ENCODE measurements at regions not wholly inside any gene's neighbourhood (a gene's known extent, or its start where the extent isn't known, plus 50 kb on each side); places are given as distances from the start of the nearest gene placed in this dataset.

DNA sequence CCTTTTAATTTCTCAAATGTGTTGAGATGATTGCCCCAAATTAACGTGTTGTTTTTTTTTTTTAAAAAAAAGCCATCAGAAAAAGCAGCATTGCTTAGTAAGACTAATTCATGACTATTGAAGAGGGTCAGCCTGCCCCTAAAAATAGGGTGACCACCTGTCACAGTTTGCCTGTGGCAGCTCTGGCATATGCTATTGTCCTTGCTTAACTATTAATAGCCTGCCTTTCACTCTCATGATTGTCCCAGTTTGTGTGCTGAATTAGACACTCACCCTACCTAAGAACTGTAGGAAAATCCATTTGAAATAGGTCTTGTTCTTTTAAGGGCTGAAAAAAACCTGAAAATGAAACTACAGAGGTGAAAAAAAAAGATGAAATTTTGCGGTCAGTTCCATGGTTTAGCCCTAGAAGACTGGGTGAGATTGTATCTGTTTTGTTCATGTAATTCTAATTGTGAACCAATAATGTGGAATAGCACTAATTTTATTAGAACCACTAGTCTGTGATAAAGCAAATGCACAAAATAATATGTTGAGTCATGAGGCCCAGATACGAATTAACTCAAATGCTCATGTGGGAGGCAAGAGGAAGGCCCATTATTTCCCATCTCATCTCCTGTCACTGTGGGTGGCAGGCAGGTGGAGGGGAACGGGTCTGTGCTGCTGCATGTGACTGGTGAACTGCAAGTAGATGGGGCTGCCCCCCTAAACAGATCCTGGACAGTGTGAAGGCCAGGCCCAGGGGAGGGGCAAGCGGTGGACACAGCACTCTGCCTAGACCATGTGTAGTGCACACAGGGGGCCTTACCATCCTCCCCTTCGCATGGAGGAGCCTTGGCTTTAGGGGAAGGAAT lies 265.4 kb upstream of the NFE2L3 start:
- H3K27me3 ChIP-seq, result peaks cover 0 to 82% of the 10 kb centered on the region in 2 donors
- 75 to 76% methylated on average over 6 of the region's 6 CpGs for WGBS, 2 donors

DNA sequence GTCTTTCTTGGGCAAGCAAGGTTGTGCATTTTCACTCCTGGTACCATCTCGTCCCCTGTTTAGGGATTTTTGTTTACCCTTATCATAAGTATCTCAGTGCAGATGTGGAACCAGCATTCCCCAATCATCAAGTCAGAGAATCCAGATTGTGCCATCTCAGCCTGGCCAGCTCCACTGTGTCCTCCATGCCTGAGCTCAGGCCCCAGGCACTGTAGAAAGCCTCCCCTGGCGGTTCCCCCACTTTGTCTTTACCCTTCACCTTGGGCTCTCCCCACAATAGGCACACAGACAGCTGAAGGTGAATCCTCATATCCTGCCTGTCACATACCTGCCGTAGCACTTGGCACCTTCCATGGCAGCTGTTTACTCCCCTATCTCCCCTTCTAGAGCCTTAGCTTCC lies 264.7 kb upstream of the NFE2L3 start:
- TF ChIP-seq, protein P1, sequence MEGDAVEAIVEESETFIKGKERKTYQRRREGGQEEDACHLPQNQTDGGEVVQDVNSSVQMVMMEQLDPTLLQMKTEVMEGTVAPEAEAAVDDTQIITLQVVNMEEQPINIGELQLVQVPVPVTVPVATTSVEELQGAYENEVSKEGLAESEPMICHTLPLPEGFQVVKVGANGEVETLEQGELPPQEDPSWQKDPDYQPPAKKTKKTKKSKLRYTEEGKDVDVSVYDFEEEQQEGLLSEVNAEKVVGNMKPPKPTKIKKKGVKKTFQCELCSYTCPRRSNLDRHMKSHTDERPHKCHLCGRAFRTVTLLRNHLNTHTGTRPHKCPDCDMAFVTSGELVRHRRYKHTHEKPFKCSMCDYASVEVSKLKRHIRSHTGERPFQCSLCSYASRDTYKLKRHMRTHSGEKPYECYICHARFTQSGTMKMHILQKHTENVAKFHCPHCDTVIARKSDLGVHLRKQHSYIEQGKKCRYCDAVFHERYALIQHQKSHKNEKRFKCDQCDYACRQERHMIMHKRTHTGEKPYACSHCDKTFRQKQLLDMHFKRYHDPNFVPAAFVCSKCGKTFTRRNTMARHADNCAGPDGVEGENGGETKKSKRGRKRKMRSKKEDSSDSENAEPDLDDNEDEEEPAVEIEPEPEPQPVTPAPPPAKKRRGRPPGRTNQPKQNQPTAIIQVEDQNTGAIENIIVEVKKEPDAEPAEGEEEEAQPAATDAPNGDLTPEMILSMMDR (IDR thresholded peaks at IDR 0.05), result no peak
- TF ChIP-seq EP300 (IDR thresholded peaks at IDR 0.05) (no peak), POLR2A (IDR thresholded peaks at IDR 0.05) (no peak)
- no peak overlapping the region for H3K4me3 ChIP-seq
- no peaks in the 10 kb centered on the region for H3K9me3 ChIP-seq
- 79 to 88% methylated on average over 3 of the region's 3 CpGs for WGBS, 2 donors
- no peaks in the 10 kb centered on the region for H3K36me3 ChIP-seq
- H3K4me1 ChIP-seq, result no peaks in the 10 kb centered on the region
- no peak overlapping the region for H3K27ac ChIP-seq
- H3K27me3 ChIP-seq, result peaks cover 0 to 80% of the 10 kb centered on the region in 2 donors
- DNase-seq (ENCODE audit: low spot score in 2 of 2), result no peak

More for the DNA sequence above, 265.4 kb upstream of the NFE2L3 start:
- no peak for DNase-seq (ENCODE audit: low spot score in 2 of 2)
- H3K9me3 ChIP-seq, result no peaks in the 10 kb centered on the region
- no peaks in the 10 kb centered on the region for H3K4me1 ChIP-seq
- H3K36me3 ChIP-seq, result no peaks in the 10 kb centered on the region
- TF ChIP-seq EP300 (IDR thresholded peaks at IDR 0.05) (no peak), POLR2A (IDR thresholded peaks at IDR 0.05) (no peak)
- TF ChIP-seq, protein P1 (IDR thresholded peaks at IDR 0.05), result no peak
- no peak overlapping the region for H3K27ac ChIP-seq
- no peak overlapping the region for H3K4me3 ChIP-seq

DNA sequence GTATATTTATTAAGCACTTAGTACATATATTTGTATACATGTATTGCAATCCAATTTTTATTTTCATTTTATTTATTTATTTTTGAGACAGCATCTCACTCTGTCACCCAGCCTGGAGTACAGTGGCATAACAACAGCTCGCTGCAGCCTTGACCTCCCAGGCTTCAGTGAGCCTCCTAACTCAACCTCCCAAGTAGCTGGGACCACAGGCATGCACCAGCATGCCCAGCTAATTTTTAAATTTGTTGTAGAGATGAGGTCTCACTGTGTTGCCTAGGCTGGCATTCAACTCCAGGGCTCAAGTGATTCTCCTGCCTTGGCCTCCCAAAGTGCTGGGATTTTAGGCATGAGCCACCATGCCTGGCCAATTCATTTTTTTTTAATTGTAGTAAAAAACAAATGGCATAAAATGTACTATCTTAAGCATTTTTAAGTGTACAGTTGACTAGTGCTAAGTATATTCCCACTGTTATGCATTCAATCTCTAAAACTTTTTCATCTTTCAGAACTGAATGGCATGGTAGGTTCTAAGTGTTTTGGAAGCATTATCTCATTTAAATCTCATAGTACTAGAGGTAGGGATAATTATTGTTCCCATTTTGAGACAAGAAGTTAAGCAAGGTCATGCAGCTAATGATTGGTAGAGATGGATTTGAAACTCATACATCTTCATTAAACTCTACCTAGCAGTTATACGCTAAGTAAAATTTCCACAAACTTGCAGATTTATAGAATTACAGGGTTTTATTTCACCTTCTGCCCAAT lies 264.0 kb upstream of the NFE2L3 start:
- WGBS, 2 donors, result 91 to 100% methylated on average over 2 of the region's 2 CpGs
- Histone ChIP-seq H3K27ac (no peak overlapping the region), H3K36me3 (no peaks in the 10 kb centered on the region), H3K9me3 (no peaks in the 10 kb centered on the region), H3K27me3 (peaks cover 0 to 73% of the 10 kb centered on the region in 2 donors), H3K4me3 (no peak overlapping the region), H3K4me1 (peaks cover 0 to under 1% (median 0%) of the 10 kb centered on the region in 4 donors)
- TF ChIP-seq, protein P1 (IDR thresholded peaks at IDR 0.05), result no peak
- TF ChIP-seq POLR2A (IDR thresholded peaks at IDR 0.05) (no peak), EP300 (IDR thresholded peaks at IDR 0.05) (no peak)
- no peak for DNase-seq (ENCODE audit: low spot score in 2 of 2)

DNA sequence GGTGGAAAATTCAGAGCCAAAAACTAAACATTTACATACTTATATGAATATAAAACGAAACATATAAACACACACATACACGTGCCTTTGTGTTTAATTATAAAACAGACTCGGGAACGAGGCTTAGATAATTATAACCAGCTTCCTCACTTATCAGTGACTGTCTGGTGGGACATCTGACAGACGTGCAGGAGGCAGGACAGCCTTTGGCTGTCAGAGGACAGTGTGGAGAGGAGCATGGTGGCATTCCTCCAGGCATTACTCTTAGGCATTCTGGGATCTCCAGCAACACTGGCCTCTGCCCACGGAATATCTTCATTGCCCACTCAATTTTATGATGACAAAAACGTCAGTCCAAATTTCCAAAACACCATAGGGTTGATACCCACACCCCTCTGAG lies 262.2 kb upstream of the NFE2L3 start:
- H3K27me3 ChIP-seq, result peaks cover 0 to 66% of the 10 kb centered on the region in 2 donors
- no peak overlapping the region for H3K4me3 ChIP-seq
- peaks cover 0 to 7% (median 3%) of the 10 kb centered on the region in 4 donors for H3K4me1 ChIP-seq
- no peaks in the 10 kb centered on the region for H3K36me3 ChIP-seq
- WGBS, 2 donors, result 59 to 62% methylated on average over 7 of the region's 7 CpGs
- H3K27ac ChIP-seq, result no peak overlapping the region
- TF ChIP-seq POLR2A (IDR thresholded peaks at IDR 0.05) (no peak), EP300 (IDR thresholded peaks at IDR 0.05) (no peak)
- TF ChIP-seq, protein P1 (IDR thresholded peaks at IDR 0.05), result no peak
- H3K9me3 ChIP-seq, result no peaks in the 10 kb centered on the region
- DNase-seq (ENCODE audit: low spot score in 2 of 2), result no peak

DNA sequence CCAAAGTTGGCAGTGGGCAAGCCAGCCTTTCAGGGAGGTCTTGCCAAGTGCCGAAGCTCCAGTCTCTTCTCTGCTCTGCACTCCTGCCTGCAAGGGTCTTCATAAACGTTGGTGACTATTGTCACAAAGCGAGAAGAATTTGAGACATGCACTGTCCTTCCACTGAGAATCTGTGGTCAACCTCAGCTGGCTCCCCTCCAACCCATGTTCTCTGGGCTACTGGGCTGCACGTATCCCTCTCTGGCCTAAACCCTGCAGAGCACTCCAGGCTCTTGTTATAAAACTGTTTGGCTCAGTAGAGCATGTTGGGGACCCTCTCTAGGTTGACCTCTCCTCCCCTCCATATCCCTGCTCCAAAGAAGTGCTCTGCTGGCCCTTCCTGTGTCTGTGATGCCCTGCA lies 260.4 kb upstream of the NFE2L3 start:
- H3K27me3 ChIP-seq, result peaks cover 0 to 67% of the 10 kb centered on the region in 2 donors
- H3K27ac ChIP-seq, result no peak overlapping the region
- no peaks in the 10 kb centered on the region for H3K36me3 ChIP-seq
- DNase-seq (ENCODE audit: low spot score in 2 of 2), result no peak
- no peaks in the 10 kb centered on the region for H3K9me3 ChIP-seq
- 80 to 83% methylated on average over 4 of the region's 4 CpGs for WGBS, 2 donors
- H3K4me1 ChIP-seq, result peaks cover 0 to 16% (median 7%) of the 10 kb centered on the region in 4 donors
- no peak overlapping the region for H3K4me3 ChIP-seq
- TF ChIP-seq, protein P1 (IDR thresholded peaks at IDR 0.05), result no peak
- no peak for TF ChIP-seq EP300 (IDR thresholded peaks at IDR 0.05)
- no peak for TF ChIP-seq POLR2A (IDR thresholded peaks at IDR 0.05)
